ENCODE measurements at regions not wholly inside any gene's neighbourhood (a gene's known extent, or its start where the extent isn't known, plus 50 kb on each side); places are given as distances from the start of the nearest gene placed in this dataset.

- peak in 1 of 2 experiments; percentile 52 for DNase-seq (ENCODE audit: low read depth in 1 of 2, low spot score in 1 of 2)
- peak; percentile 12 for TF ChIP-seq CTCF (IDR thresholded peaks at IDR 0.05; ENCODE audit: insufficient read depth, low read length)
- no peak for TF ChIP-seq SPI1 (IDR thresholded peaks at IDR 0.05; ENCODE audit: borderline replicate concordance, low read depth)
- Histone ChIP-seq H3K27ac (replicated peaks) (no peak overlapping the region), H3K27me3 (ENCODE audit: insufficient read depth, poor library complexity, severe bottlenecking) (no peaks in the 10 kb centered on the region), H3K4me3 (replicated peaks; ENCODE audit: insufficient read depth, low read length) (no peak overlapping the region)
Measured at GRCh38 chr1:185681034-185681633, 53.1 kb upstream of the HMCN1 start.

DNA sequence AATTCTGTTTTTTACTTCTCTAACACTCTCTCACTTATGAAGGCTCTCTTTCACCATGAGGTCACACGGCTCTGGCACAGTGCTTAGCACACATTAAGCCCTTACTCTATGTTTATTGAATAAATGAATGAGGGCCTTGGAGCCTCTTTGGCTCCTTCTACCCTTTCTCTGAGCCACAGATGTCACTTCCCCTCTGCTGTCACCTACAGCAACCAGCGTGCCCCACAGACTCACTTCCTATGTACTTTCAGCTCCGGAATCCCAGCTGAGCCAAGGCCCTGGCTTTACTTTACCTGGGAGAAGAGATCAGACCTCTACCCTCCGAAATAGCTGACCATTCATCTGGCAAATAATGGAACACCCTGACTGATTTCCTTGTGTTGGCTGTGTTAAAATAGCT, 53.7 kb upstream of the HMCN1 start:
- no peak overlapping the region for H3K4me3 ChIP-seq (replicated peaks; ENCODE audit: insufficient read depth, low read length)
- H3K27me3 ChIP-seq (ENCODE audit: insufficient read depth, poor library complexity, severe bottlenecking), result no peaks in the 10 kb centered on the region
- H3K27ac ChIP-seq (replicated peaks), result no peak overlapping the region; the same call in 1 of the 2 replicates
- peak in 1 of 2 experiments; percentile 48 for DNase-seq (ENCODE audit: low read depth in 1 of 2, low spot score in 1 of 2)
- TF ChIP-seq SPI1 (IDR thresholded peaks at IDR 0.05; ENCODE audit: borderline replicate concordance, low read depth), result peak; percentile 91
- TF ChIP-seq CTCF (IDR thresholded peaks at IDR 0.05; ENCODE audit: insufficient read depth, low read length), result no peak
- TF ChIP-seq POLR2AphosphoS5 (IDR thresholded peaks at IDR 0.05; ENCODE audit: low read depth), result no peak
- TF ChIP-seq REST (IDR thresholded peaks at IDR 0.05; ENCODE audit: insufficient replicate concordance, low read depth), result no peak

GRCh38 chr1:185679220-185679619, 55.0 kb upstream of the HMCN1 start:
- TF ChIP-seq REST (IDR thresholded peaks at IDR 0.05; ENCODE audit: insufficient replicate concordance, low read depth) (no peak), GABPA (IDR thresholded peaks at IDR 0.05; ENCODE audit: low read depth) (no peak), POLR2AphosphoS5 (IDR thresholded peaks at IDR 0.05; ENCODE audit: low read depth) (no peak), SPI1 (IDR thresholded peaks at IDR 0.05; ENCODE audit: borderline replicate concordance, low read depth) (no peak), CTCF (IDR thresholded peaks at IDR 0.05; ENCODE audit: insufficient read depth, low read length) (no peak)
- no peak for DNase-seq (ENCODE audit: low read depth in 1 of 2, low spot score in 1 of 2)
- H3K27me3 ChIP-seq (ENCODE audit: insufficient read depth, poor library complexity, severe bottlenecking), result no peaks in the 10 kb centered on the region
- H3K4me3 ChIP-seq (replicated peaks; ENCODE audit: insufficient read depth, low read length), result no peak overlapping the region
- H3K27ac ChIP-seq (replicated peaks), result no peak overlapping the region

DNA sequence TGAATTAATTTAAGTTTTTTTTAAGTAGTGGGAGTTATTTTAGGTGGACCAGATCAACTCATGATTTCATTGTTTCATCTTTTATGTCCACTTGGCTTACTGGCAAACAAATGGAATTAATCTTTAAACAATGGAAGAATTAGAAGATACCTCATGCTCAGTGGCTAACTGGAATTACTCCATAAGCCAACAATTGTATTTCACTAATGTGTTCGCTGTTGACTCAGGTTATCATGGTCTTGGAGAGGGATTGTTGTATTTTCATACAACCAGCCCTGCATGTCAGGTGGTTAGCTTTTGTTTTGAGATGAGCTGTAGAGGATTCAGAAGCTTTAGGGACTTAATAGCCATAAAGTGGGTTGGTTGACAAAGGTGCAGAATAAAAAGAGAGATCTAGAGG, 57.2 kb upstream of the HMCN1 start:
- no peak for DNase-seq (ENCODE audit: low read depth in 1 of 2, low spot score in 1 of 2)
- H3K27ac ChIP-seq (replicated peaks), result no peak overlapping the region
- H3K27me3 ChIP-seq (ENCODE audit: insufficient read depth, poor library complexity, severe bottlenecking), result no peaks in the 10 kb centered on the region
- no peak for TF ChIP-seq POLR2AphosphoS5 (IDR thresholded peaks at IDR 0.05; ENCODE audit: low read depth)
- no peak for TF ChIP-seq GABPA (IDR thresholded peaks at IDR 0.05; ENCODE audit: low read depth)
- no peak for TF ChIP-seq REST (IDR thresholded peaks at IDR 0.05; ENCODE audit: insufficient replicate concordance, low read depth)
- no peak for TF ChIP-seq CTCF (IDR thresholded peaks at IDR 0.05; ENCODE audit: insufficient read depth, low read length)
- TF ChIP-seq SPI1 (IDR thresholded peaks at IDR 0.05; ENCODE audit: borderline replicate concordance, low read depth), result no peak
- H3K4me3 ChIP-seq (replicated peaks; ENCODE audit: insufficient read depth, low read length), result no peak overlapping the region

Data from HL-60 (cell line).